Astrocyte of the hippocampus (primary cell): ENCODE measurements at regions not wholly inside any gene's neighbourhood (a gene's known extent, or its start where the extent isn't known, plus 50 kb on each side); places are given as distances from the start of the nearest gene placed in this dataset.
"Not testable (repeated sequence)": the region's sequence is repeated elsewhere in the genome, so short reads cannot be mapped to it uniquely, and the experiment has no call there.

Experiments
- DNase-seq: peaks from one replicate; pipeline ENCODE4 v3.0.0; 2011; ENCODE audit warnings: low read depth, low spot score

GRCh38 chr14:98927986-98928385 lies 344.0 kb downstream of the BCL11B start:
- DNase-seq, result no peak

- no peak for DNase-seq
Observed at GRCh38 chr14:98928418-98928817, 343.6 kb downstream of the BCL11B start.

GRCh38 chr14:98931126-98931525 lies 340.9 kb downstream of the BCL11B start:
- DNase-seq, result no peak

- no peak for DNase-seq
Observed at GRCh38 chr14:98931911-98932310, 340.1 kb downstream of the BCL11B start.

GRCh38 chr14:98932431-98933325 lies 339.3 kb downstream of the BCL11B start:
- DNase-seq, result no peak

GRCh38 chr14:98934569-98934968 lies 337.4 kb downstream of the BCL11B start:
- not testable (repeated sequence) for DNase-seq

- DNase-seq, result no peak
Observed at GRCh38 chr14:98935921-98936320, 336.1 kb downstream of the BCL11B start.

GRCh38 chr14:98937021-98937420 lies 335.0 kb downstream of the BCL11B start:
- DNase-seq, result no peak

- DNase-seq, result no peak
Observed at GRCh38 chr14:98937712-98938505, 334.1 kb downstream of the BCL11B start.

GRCh38 chr14:98940693-98941437 lies 331.1 kb downstream of the BCL11B start:
- DNase-seq, result no peak

- no peak for DNase-seq
Observed at GRCh38 chr14:98941481-98941880, 330.5 kb downstream of the BCL11B start.

- DNase-seq, result no peak
Observed at GRCh38 chr14:98943907-98944306, 328.1 kb downstream of the BCL11B start.

GRCh38 chr14:98944989-98945388 lies 327.0 kb downstream of the BCL11B start:
- DNase-seq, result no peak

GRCh38 chr14:98945611-98946570 lies 326.1 kb downstream of the BCL11B start:
- peak; percentile 23 for DNase-seq

- peak; percentile 59 for DNase-seq
Observed at GRCh38 chr14:98946940-98947339, 325.1 kb downstream of the BCL11B start.

- no peak for DNase-seq
Observed at GRCh38 chr14:98947911-98948595, 323.9 kb downstream of the BCL11B start.

GRCh38 chr14:98949051-98949450 lies 322.9 kb downstream of the BCL11B start:
- DNase-seq, result no peak

GRCh38 chr14:98949481-98950135 lies 322.4 kb downstream of the BCL11B start:
- DNase-seq, result no peak

- DNase-seq, result no peak
Observed at GRCh38 chr14:98950353-98950895, 321.6 kb downstream of the BCL11B start.
